ENCODE measurements at regions not wholly inside any gene's neighbourhood (a gene's known extent, or its start where the extent isn't known, plus 50 kb on each side); places are given as distances from the start of the nearest gene placed in this dataset.
A peak's percentile ranks its signal among the peaks of the same experiment; 100 is the strongest.

- no peak for DNase-seq
These were observed 183.1 kb upstream of the CITED2 start for GRCh38 chr6:139557547-139557946.

GRCh38 chr6:139556532-139556931 is 182.1 kb upstream of the CITED2 start:
- no peak for DNase-seq

GRCh38 chr6:139553916-139554315 is 179.5 kb upstream of the CITED2 start:
- DNase-seq = no peak

GRCh38 chr6:139551376-139551775 is 176.9 kb upstream of the CITED2 start:
- DNase-seq = no peak

- DNase-seq = no peak
These were observed 175.9 kb upstream of the CITED2 start for GRCh38 chr6:139550361-139550760.

- no peak for DNase-seq
These were observed 175.2 kb upstream of the CITED2 start for GRCh38 chr6:139549561-139550070.

GRCh38 chr6:139547804-139548203 is 173.4 kb upstream of the CITED2 start:
- no peak for DNase-seq

GRCh38 chr6:139547122-139547776 is 172.8 kb upstream of the CITED2 start:
- no peak for DNase-seq

GRCh38 chr6:139546106-139546472 is 171.6 kb upstream of the CITED2 start:
- no peak for DNase-seq

GRCh38 chr6:139545206-139546105 is 171.0 kb upstream of the CITED2 start:
- DNase-seq = no peak

- DNase-seq = no peak
These were observed 170.2 kb upstream of the CITED2 start for GRCh38 chr6:139544701-139545057.

GRCh38 chr6:139542351-139542750 is 167.9 kb upstream of the CITED2 start:
- no peak for DNase-seq

- no peak for DNase-seq
These were observed 166.4 kb upstream of the CITED2 start for GRCh38 chr6:139540894-139541293.

- no peak for DNase-seq
These were observed 165.8 kb upstream of the CITED2 start for GRCh38 chr6:139540276-139540675.

- peak; percentile 92 for DNase-seq
These were observed 165.4 kb upstream of the CITED2 start for GRCh38 chr6:139539852-139540251.

GRCh38 chr6:139538366-139538765 is 163.9 kb upstream of the CITED2 start:
- no peak for DNase-seq

- DNase-seq = no peak
These were observed 162.5 kb upstream of the CITED2 start for GRCh38 chr6:139536751-139537617.

- DNase-seq = peak; percentile 55
These were observed 160.1 kb upstream of the CITED2 start for GRCh38 chr6:139534472-139535115.

GRCh38 chr6:139533573-139534471 is 159.4 kb upstream of the CITED2 start:
- peak; percentile 64 for DNase-seq

GRCh38 chr6:139533171-139533570 is 158.7 kb upstream of the CITED2 start:
- no peak for DNase-seq
